Epithelial cell of esophagus (primary cell): ENCODE measurements at regions not wholly inside any gene's neighbourhood (a gene's known extent, or its start where the extent isn't known, plus 50 kb on each side); places are given as distances from the start of the nearest gene placed in this dataset.

ENCODE experiments used
- DNase-seq: peaks from one replicate; pipeline ENCODE4 v3.0.0; 2010; ENCODE audit warnings: low read depth
- H3K4me3 ChIP-seq: 2 replicates; pipeline ENCODE4 v1.5.1; 2011; ENCODE audit warnings: mild to moderate bottlenecking, low read length, control low read depth
- CTCF ChIP-seq: IDR thresholded peaks from 2 replicates; pipeline ENCODE4 v1.5.1; 2011; ENCODE audit warnings: low read depth, mild to moderate bottlenecking, low read length, control low read depth, inconsistent platforms; ENCODE audit not compliant: insufficient read depth; ENCODE audit errors: missing control alignments

DNA sequence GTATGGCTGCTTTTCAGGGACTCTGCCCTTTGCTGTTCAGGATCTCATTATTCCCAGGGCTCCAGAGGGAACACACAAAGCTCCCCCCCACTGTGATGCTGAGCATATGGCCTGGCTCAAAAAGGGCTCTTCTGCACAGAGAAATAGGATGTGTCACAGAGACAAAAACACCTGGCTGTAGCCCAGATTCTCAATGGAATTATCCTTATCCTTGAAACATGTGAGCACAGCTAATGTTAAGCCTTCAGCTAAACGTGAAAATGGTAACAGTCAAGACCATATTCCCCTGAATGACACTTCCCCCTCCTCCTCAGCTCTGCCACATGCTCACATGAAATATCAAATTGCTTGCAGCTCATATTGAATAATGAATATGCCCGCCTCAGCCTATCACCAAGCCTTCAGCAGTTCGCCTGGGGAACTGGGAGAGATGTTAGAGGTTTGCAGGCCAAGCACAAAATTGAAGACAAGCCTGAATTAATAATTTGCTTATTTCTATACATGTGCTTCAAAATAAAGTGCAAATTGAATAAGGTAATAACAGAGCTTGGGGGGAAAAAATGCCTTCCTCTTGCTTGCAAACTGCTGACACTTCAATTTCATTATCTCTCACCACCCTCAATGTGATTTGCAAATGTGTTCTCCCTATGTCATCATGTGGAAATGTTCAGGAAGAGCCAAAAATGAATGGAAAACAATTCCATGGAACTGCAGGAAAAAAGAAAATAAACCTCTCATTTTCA lies 181.0 kb upstream of the HNRNPA3 start:
- no peak for TF ChIP-seq CTCF
- no peak for DNase-seq

GRCh38 chr2:177036747-177037146 lies 175.8 kb upstream of the HNRNPA3 start:
- no peak for DNase-seq
- H3K4me3 ChIP-seq = no peak overlapping the region
- TF ChIP-seq CTCF = no peak

More for the DNA sequence above, 181.0 kb upstream of the HNRNPA3 start:
- H3K4me3 ChIP-seq = no peak overlapping the region

DNA sequence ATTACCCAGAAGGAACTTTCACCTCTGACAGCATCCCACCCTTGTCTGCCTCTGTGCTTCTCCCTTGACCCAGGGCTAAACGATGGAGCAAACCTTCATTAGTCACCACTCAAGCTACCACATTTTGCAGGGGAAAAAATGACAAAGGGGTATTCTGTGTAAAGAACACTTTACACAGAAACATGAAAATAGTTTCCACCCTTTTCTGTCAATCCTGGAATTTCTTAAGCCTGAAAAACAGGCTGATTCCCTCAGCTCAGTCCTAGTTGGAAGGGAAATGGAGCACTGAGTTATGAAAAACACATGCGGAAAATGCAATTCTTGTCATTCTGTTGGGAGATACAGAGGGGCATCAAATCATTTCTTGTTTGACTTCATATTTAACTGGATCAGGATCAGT lies 175.0 kb upstream of the HNRNPA3 start:
- DNase-seq = no peak
- no peak for TF ChIP-seq CTCF
- no peak overlapping the region for H3K4me3 ChIP-seq

- no peak overlapping the region for H3K4me3 ChIP-seq
- no peak for TF ChIP-seq CTCF
- no peak for DNase-seq
These were observed 173.7 kb upstream of the HNRNPA3 start for GRCh38 chr2:177038787-177039484.

DNA sequence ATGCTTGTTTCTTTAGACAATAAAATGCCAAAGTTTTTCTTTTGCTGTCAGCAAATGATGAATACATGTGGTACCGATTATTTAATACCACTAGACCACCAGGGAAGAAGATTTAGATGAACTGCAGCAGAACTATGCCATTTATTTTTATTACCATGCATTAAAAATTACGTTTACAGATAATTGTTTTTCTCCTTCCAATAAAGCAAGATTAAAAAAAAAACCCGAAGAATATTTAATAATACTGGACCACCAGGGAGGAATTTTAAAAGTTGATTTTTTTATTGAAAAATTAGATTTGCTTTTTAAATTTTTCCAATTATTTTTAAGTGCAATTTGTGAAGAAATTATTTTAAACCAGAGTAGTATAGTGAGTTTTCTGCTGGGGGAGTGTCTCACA lies 170.3 kb upstream of the HNRNPA3 start:
- no peak for TF ChIP-seq CTCF
- DNase-seq = no peak
- no peak overlapping the region for H3K4me3 ChIP-seq

DNA sequence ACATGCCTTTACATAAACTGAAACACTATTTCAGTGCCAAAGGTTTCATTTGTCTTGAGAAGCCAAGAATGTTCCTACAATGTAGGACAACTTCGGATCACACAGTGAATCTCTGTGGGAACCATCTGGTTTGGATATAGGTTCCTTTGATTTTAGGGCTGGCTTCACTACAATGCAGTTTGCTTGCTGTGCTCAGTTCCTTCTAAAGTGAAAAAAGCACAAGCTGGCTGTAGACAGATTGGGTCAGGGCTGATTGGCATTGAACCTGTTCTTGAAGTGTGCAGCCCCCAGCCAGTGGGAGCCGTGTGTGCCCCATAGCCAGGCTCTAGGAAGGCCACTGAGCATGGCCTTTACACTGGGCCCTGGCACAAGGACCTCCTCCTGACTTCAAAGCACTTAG lies 167.9 kb upstream of the HNRNPA3 start:
- no peak for DNase-seq
- no peak overlapping the region for H3K4me3 ChIP-seq
- TF ChIP-seq CTCF = no peak
